D721Med (cell line): ENCODE measurements at regions not wholly inside any gene's neighbourhood (a gene's known extent, or its start where the extent isn't known, plus 50 kb on each side); places are given as distances from the start of the nearest gene placed in this dataset.
A peak's percentile ranks its signal among the peaks of the same experiment; 100 is the strongest.

Source experiments
- DNase-seq: peaks from one replicate; pipeline ENCODE4 v3.0.0; 2011; ENCODE audit warnings: low spot score; ENCODE audit not compliant: insufficient read length
- FAIRE-seq: peaks from 2 replicates; lab custom pipeline; 2011; peaks lifted over from hg19 to GRCh38; lab: Jason Lieb, UNC
- CTCF ChIP-seq: IDR thresholded peaks from 2 replicates; pipeline ENCODE4 v1.5.1; 2012; ENCODE audit warnings: mild to moderate bottlenecking, control low read depth; ENCODE audit not compliant: insufficient read depth; ENCODE audit errors: missing control alignments

- FAIRE-seq = no peak
- TF ChIP-seq CTCF = no peak
- no peak for DNase-seq
Observed at GRCh38 chr5:165477546-165477945, 1972.1 kb downstream of the MAT2B start.

GRCh38 chr5:165495829-165496380, 1990.5 kb downstream of the MAT2B start:
- DNase-seq (no peak), FAIRE-seq (no peak)
- TF ChIP-seq CTCF = no peak

GRCh38 chr5:165497707-165498106, 1992.3 kb downstream of the MAT2B start:
- FAIRE-seq = no peak
- TF ChIP-seq CTCF = peak; percentile 7
- no peak for DNase-seq

GRCh38 chr5:165502893-165503691, 1997.7 kb downstream of the MAT2B start:
- no peak for TF ChIP-seq CTCF
- no peak for FAIRE-seq
- no peak for DNase-seq

GRCh38 chr5:165504674-165505073, 1999.3 kb downstream of the MAT2B start:
- TF ChIP-seq CTCF = no peak
- DNase-seq (no peak), FAIRE-seq (no peak)

GRCh38 chr5:165508286-165508685, 2002.9 kb downstream of the MAT2B start:
- DNase-seq (no peak), FAIRE-seq (no peak)

More at GRCh38 chr5:165508286-165508685, 2002.9 kb downstream of the MAT2B start:
- no peak for TF ChIP-seq CTCF
